ENCODE measurements at regions not wholly inside any gene's neighbourhood (a gene's known extent, or its start where the extent isn't known, plus 50 kb on each side); places are given as distances from the start of the nearest gene placed in this dataset.

DNA sequence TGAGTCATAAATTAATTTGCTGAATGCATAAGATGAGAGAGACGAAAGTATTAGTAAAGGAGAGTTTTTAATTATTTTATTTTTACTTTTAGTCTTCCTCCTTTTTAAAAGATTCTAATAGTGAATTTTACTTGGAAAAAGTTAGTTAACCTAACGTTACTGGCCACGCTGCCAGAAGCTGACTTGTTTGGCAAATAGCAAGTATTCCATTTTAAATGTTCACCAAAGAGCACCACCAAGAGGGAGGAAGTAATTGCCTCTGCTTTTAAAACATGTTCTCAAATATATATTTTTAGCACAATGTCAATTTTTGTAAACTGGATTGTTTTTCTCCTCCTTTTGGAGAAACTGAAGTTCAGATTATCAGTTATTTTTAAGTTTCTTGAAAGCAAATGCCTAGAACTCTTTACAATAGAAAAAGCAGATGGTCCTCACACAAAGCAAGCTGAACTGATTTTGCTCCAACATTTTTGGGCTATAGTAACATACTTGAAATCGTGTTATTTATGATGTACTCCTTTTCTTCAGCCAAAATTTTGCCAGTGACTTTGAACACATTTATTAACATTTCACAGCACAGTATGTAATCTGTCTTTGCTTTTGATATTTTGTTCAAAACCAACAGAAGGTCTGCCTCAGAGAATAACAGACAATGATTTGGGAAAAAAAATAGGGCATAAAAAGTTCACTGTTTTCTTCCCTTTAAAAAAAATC is 1311.0 kb upstream of the FAM98A start:
- TF ChIP-seq, protein P1, sequence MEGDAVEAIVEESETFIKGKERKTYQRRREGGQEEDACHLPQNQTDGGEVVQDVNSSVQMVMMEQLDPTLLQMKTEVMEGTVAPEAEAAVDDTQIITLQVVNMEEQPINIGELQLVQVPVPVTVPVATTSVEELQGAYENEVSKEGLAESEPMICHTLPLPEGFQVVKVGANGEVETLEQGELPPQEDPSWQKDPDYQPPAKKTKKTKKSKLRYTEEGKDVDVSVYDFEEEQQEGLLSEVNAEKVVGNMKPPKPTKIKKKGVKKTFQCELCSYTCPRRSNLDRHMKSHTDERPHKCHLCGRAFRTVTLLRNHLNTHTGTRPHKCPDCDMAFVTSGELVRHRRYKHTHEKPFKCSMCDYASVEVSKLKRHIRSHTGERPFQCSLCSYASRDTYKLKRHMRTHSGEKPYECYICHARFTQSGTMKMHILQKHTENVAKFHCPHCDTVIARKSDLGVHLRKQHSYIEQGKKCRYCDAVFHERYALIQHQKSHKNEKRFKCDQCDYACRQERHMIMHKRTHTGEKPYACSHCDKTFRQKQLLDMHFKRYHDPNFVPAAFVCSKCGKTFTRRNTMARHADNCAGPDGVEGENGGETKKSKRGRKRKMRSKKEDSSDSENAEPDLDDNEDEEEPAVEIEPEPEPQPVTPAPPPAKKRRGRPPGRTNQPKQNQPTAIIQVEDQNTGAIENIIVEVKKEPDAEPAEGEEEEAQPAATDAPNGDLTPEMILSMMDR (IDR thresholded peaks at IDR 0.05; ENCODE audit: poor library complexity, severe bottlenecking) = no peak
- TF ChIP-seq EZH2 (IDR thresholded peaks at IDR 0.05; ENCODE audit: borderline replicate concordance, insufficient read depth, low read length, poor library complexity, severe bottlenecking) (no peak), POLR2AphosphoS5 (IDR thresholded peaks at IDR 0.05) (no peak), RAD21 (conservative IDR thresholded peaks at IDR 0.05) (no peak)
